CD4-positive, alpha-beta memory T cell (primary cell): ENCODE measurements at regions not wholly inside any gene's neighbourhood (a gene's known extent, or its start where the extent isn't known, plus 50 kb on each side); places are given as distances from the start of the nearest gene placed in this dataset.
"Not testable (repeated sequence)": the region's sequence is repeated elsewhere in the genome, so short reads cannot be mapped to it uniquely, and the experiment has no call there.

ENCODE experiments used
- CTCF ChIA-PET: fragments of 350-600 bp; sonication (Branson Sonifier 250); formaldehyde crosslinking; loops from one replicate; lab custom pipeline; 2021; ENCODE audit warnings: inconsistent platforms; ENCODE audit not compliant: partially characterized antibody; lab: Charles Lee
- POLR2A ChIA-PET: fragments of 350-600 bp; sonication (Branson Sonifier 250); formaldehyde crosslinking; loops from one replicate; lab custom pipeline; 2021; ENCODE audit not compliant: partially characterized antibody; lab: Charles Lee
- DNase-seq, 5 donors: peaks; one replicate each; pipeline versions ENCODE4 v3.0.0 to v3.0.0-alpha.2; 2020 to 2022; ENCODE audit warnings: mixed read lengths in 1 of 5
- H3K27ac ChIP-seq: one replicate; pipeline ENCODE4 v1.7.0; 2013; ENCODE audit warnings: low read depth, low read length
- H3K27me3 ChIP-seq: 2 replicates; pipeline ENCODE4 v1.7.0; 2013; ENCODE audit warnings: mild to moderate bottlenecking, low read length, moderate library complexity; ENCODE audit not compliant: insufficient read depth
- H3K36me3 ChIP-seq: 2 replicates; pipeline ENCODE4 v1.7.0; 2013; ENCODE audit warnings: mild to moderate bottlenecking, low read length, moderate library complexity; ENCODE audit not compliant: insufficient read depth
- H3K4me1 ChIP-seq: 2 replicates; pipeline ENCODE4 v1.7.0; 2013; ENCODE audit warnings: mild to moderate bottlenecking, low read length, moderate library complexity; ENCODE audit not compliant: insufficient read depth
- H3K4me3 ChIP-seq, 2 donors: one replicate each; pipeline ENCODE4 v1.7.0; 2013; ENCODE audit warnings: low read length in 2 of 2, mild to moderate bottlenecking in 1 of 2
- H3K9me3 ChIP-seq, 2 donors: one replicate each; pipeline ENCODE4 v1.7.0; 2013; ENCODE audit warnings: low read length in 2 of 2, control low read depth in 1 of 2; ENCODE audit not compliant: control insufficient read depth in 1 of 2
- H3K27ac Mint-ChIP-seq, 7 donors: one replicate each; pipeline ENCODE4 v1.8.0; 2020 to 2021; ENCODE audit warnings: mixed read lengths in 7 of 7, mild to moderate bottlenecking in 6 of 7, inconsistent platforms in 3 of 7, moderate library complexity in 3 of 7
- H3K27me3 Mint-ChIP-seq, 2 donors: one replicate each; pipeline ENCODE4 v1.8.0; 2020 to 2021; ENCODE audit warnings: mixed read lengths in 2 of 2
- H3K36me3 Mint-ChIP-seq, 2 donors: one replicate each; pipeline ENCODE4 v1.8.0; 2020 to 2021; ENCODE audit warnings: mixed read lengths in 2 of 2, inconsistent platforms in 1 of 2, mild to moderate bottlenecking in 1 of 2
- H3K4me1 Mint-ChIP-seq, 4 donors: one replicate each; pipeline ENCODE4 v1.8.0; 2020 to 2021; ENCODE audit warnings: mixed read lengths in 4 of 4, mild to moderate bottlenecking in 1 of 4
- H3K4me3 Mint-ChIP-seq, 8 donors: one replicate each; pipeline ENCODE4 v1.8.0; 2020 to 2021; ENCODE audit warnings: mixed read lengths in 8 of 8, mild to moderate bottlenecking in 7 of 8, moderate library complexity in 6 of 8, inconsistent platforms in 3 of 8
- H3K9me3 Mint-ChIP-seq, 8 donors: one replicate each; pipeline ENCODE4 v1.8.0; 2020 to 2021; ENCODE audit warnings: mixed read lengths in 8 of 8, mild to moderate bottlenecking in 5 of 8, inconsistent platforms in 3 of 8, moderate library complexity in 1 of 8
- intact Hi-C: fragments of 100-400 bp; cut with micrococcal nuclease; formaldehyde crosslinking; loops from one replicate; pipeline ENCODE4 v1.15.1; 2023

- H3K27ac ChIP-seq = no peak overlapping the region
- H3K4me1 Mint-ChIP-seq = peaks cover 0 to 2% (median 0%) of the 10 kb centered on the region in 4 donors
- no peak overlapping the region for H3K27ac Mint-ChIP-seq
- H3K4me3 ChIP-seq = no peak overlapping the region
- POLR2A ChIA-PET = no interaction called here
- H3K9me3 Mint-ChIP-seq = peaks cover 0 to 5% (median 2%) of the 10 kb centered on the region in 8 donors
- H3K36me3 ChIP-seq = no peaks in the 10 kb centered on the region
- H3K27me3 ChIP-seq = peaks cover 4% of the 10 kb centered on the region
- CTCF ChIA-PET = no interaction called here
- no peaks in the 10 kb centered on the region for H3K9me3 ChIP-seq
- DNase-seq = no peak
- no peak overlapping the region for H3K4me3 Mint-ChIP-seq
- no peaks in the 10 kb centered on the region for H3K27me3 Mint-ChIP-seq
- intact Hi-C loops = no loop called here
- no peaks in the 10 kb centered on the region for H3K4me1 ChIP-seq
- H3K36me3 Mint-ChIP-seq = peaks cover 0 to 3% of the 10 kb centered on the region in 2 donors
These were observed 286.1 kb upstream of the HNRNPA3 start for GRCh38 chr2:176926453-176926852.

- H3K27ac Mint-ChIP-seq, H3K4me3 Mint-ChIP-seq, intact Hi-C loops, H3K9me3 Mint-ChIP-seq, H3K36me3 ChIP-seq, POLR2A ChIA-PET, H3K27ac ChIP-seq, H3K36me3 Mint-ChIP-seq, H3K27me3 Mint-ChIP-seq, H3K27me3 ChIP-seq, H3K4me3 ChIP-seq, CTCF ChIA-PET, H3K4me1 Mint-ChIP-seq, H3K4me1 ChIP-seq, H3K9me3 ChIP-seq, DNase-seq: not testable (repeated sequence)
These were observed 283.2 kb upstream of the HNRNPA3 start for GRCh38 chr2:176929387-176929786.

- Histone ChIP-seq H3K27ac (no peak overlapping the region), H3K4me1 (no peaks in the 10 kb centered on the region), H3K27me3 (no peaks in the 10 kb centered on the region), H3K9me3 (no peaks in the 10 kb centered on the region), H3K4me3 (no peak overlapping the region), H3K36me3 (no peaks in the 10 kb centered on the region)
- ChIA-PET CTCF (no interaction called here), POLR2A (no interaction called here)
- H3K36me3 Mint-ChIP-seq = peaks cover 0 to 3% of the 10 kb centered on the region in 2 donors
- H3K4me1 Mint-ChIP-seq = peaks cover 3 to 10% (median 8%) of the 10 kb centered on the region in 4 donors
- intact Hi-C loops = no loop called here
- DNase-seq = peak; percentile 14 to 38 (median 24)
- peak overlapping the region in 6 of 7 donors; percentile 10 to 76 (median 68) for H3K27ac Mint-ChIP-seq
- H3K9me3 Mint-ChIP-seq = peaks cover 0 to 4% (median 0%) of the 10 kb centered on the region in 8 donors
- peaks cover 4 to 5% of the 10 kb centered on the region in 2 donors for H3K27me3 Mint-ChIP-seq
- peak overlapping the region in 7 of 8 donors; percentile 26 to 85 (median 65) for H3K4me3 Mint-ChIP-seq
These were observed 280.7 kb upstream of the HNRNPA3 start for GRCh38 chr2:176931588-176932563.

- H3K9me3 ChIP-seq = no peaks in the 10 kb centered on the region
- peaks cover 0 to 3% of the 10 kb centered on the region in 2 donors for H3K36me3 Mint-ChIP-seq
- peaks cover 0 to 4% (median 0%) of the 10 kb centered on the region in 8 donors for H3K9me3 Mint-ChIP-seq
- no peak overlapping the region for H3K4me3 Mint-ChIP-seq
- no peak overlapping the region for H3K27ac ChIP-seq
- DNase-seq = no peak
- H3K27me3 ChIP-seq = no peaks in the 10 kb centered on the region
- CTCF ChIA-PET = no interaction called here
- H3K27me3 Mint-ChIP-seq = peaks cover 7% of the 10 kb centered on the region in 2 donors
- H3K36me3 ChIP-seq = no peaks in the 10 kb centered on the region
- no peak overlapping the region for H3K27ac Mint-ChIP-seq
- intact Hi-C loops = no loop called here
- peaks cover 3 to 10% (median 8%) of the 10 kb centered on the region in 4 donors for H3K4me1 Mint-ChIP-seq
- POLR2A ChIA-PET = no interaction called here
- no peaks in the 10 kb centered on the region for H3K4me1 ChIP-seq
- H3K4me3 ChIP-seq = no peak overlapping the region
These were observed 278.5 kb upstream of the HNRNPA3 start for GRCh38 chr2:176934131-176934530.

- no peaks in the 10 kb centered on the region for H3K27me3 ChIP-seq
- H3K4me3 ChIP-seq = no peak overlapping the region
- H3K9me3 ChIP-seq = no peaks in the 10 kb centered on the region
- ChIA-PET POLR2A (no interaction called here), CTCF (no interaction called here)
- Mint-ChIP-seq H3K4me1 (peaks cover 3 to 10% (median 8%) of the 10 kb centered on the region in 4 donors), H3K36me3 (no peaks in the 10 kb centered on the region), H3K9me3 (peaks cover 0 to 3% (median 0%) of the 10 kb centered on the region in 8 donors), H3K27ac (no peak overlapping the region), H3K27me3 (peaks cover 7 to 8% of the 10 kb centered on the region in 2 donors), H3K4me3 (no peak overlapping the region)
- H3K36me3 ChIP-seq = no peaks in the 10 kb centered on the region
- H3K4me1 ChIP-seq = no peaks in the 10 kb centered on the region
- intact Hi-C loops = no loop called here
- no peak for DNase-seq
- no peak overlapping the region for H3K27ac ChIP-seq
These were observed 277.7 kb upstream of the HNRNPA3 start for GRCh38 chr2:176934869-176935415.

GRCh38 chr2:176935543-176936102 lies 277.0 kb upstream of the HNRNPA3 start:
- intact Hi-C loops = no loop called here
- Histone ChIP-seq H3K27ac (no peak overlapping the region), H3K4me1 (no peaks in the 10 kb centered on the region), H3K27me3 (no peaks in the 10 kb centered on the region), H3K4me3 (no peak overlapping the region), H3K36me3 (no peaks in the 10 kb centered on the region), H3K9me3 (no peaks in the 10 kb centered on the region)
- Mint-ChIP-seq H3K9me3 (peaks cover 0 to 3% (median 0%) of the 10 kb centered on the region in 8 donors), H3K4me3 (no peak overlapping the region), H3K4me1 (peaks cover 3 to 10% (median 8%) of the 10 kb centered on the region in 4 donors), H3K27me3 (peaks cover 7 to 8% of the 10 kb centered on the region in 2 donors), H3K27ac (no peak overlapping the region), H3K36me3 (no peaks in the 10 kb centered on the region)
- POLR2A ChIA-PET = no interaction called here
- no peak for DNase-seq
- CTCF ChIA-PET = no interaction called here

GRCh38 chr2:176936410-176936809 lies 276.2 kb upstream of the HNRNPA3 start:
- CTCF ChIA-PET = no interaction called here

More at GRCh38 chr2:176936410-176936809, 276.2 kb upstream of the HNRNPA3 start:
- Mint-ChIP-seq H3K27me3 (peaks cover 10 to 12% of the 10 kb centered on the region in 2 donors), H3K4me3 (no peak overlapping the region), H3K4me1 (peaks cover 3 to 9% (median 8%) of the 10 kb centered on the region in 4 donors), H3K27ac (no peak overlapping the region), H3K36me3 (no peaks in the 10 kb centered on the region), H3K9me3 (peaks cover 0 to 3% (median 0%) of the 10 kb centered on the region in 8 donors)
- Histone ChIP-seq H3K4me3 (no peak overlapping the region), H3K4me1 (no peaks in the 10 kb centered on the region), H3K9me3 (no peaks in the 10 kb centered on the region), H3K27me3 (no peaks in the 10 kb centered on the region), H3K36me3 (no peaks in the 10 kb centered on the region), H3K27ac (no peak overlapping the region)
- POLR2A ChIA-PET = no interaction called here
- intact Hi-C loops = no loop called here
- DNase-seq = no peak
